ENCODE measurements at regions not wholly inside any gene's neighbourhood (a gene's known extent, or its start where the extent isn't known, plus 50 kb on each side); places are given as distances from the start of the nearest gene placed in this dataset.
"Not testable (repeated sequence)": the region's sequence is repeated elsewhere in the genome, so short reads cannot be mapped to it uniquely, and the experiment has no call there.

- DNase-seq (ENCODE audit: extremely low read depth in 1 of 2, low read depth in 1 of 2) = no peak
Observed at GRCh38 chr4:66489370-66489769, 819.1 kb upstream of the EPHA5 start.

DNA sequence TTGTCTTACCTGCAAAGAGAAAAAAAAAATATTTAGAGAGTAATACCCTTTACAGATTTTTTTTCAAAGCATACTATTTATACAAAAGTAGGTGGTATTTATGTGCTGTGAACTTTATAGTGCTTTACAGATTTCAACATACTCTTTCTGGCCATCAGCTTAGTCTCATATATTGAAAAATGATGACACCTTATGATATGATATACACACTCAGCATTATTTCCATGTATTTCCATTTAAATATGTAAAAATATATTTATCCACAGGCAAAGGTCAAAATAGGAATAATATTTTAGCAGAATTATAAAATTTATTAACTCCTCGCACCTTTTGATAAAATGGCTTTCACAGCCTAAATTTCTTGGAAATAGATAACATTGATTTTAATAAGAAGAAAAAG, 815.8 kb upstream of the EPHA5 start:
- no peak for DNase-seq (ENCODE audit: extremely low read depth in 1 of 2, low read depth in 1 of 2)

DNA sequence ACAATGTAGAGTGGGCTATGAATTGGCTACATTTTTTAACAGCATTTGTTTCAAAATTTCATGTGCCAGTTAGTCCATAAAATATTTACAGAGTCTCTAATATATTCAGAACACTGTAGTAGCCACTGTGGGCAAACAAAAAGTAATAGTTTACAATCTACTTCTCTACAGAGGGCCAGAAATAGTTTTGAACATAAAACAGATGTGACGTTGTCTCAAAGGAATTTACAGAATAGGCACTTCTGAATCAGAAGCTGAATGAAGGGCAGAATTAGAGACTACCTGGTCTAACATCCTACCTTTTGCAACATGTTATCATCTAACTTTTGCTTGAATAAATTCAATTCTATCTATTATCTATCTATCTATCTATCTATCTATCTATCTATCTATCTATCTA, 811.9 kb upstream of the EPHA5 start:
- DNase-seq (ENCODE audit: extremely low read depth in 1 of 2, low read depth in 1 of 2) = no peak

- DNase-seq (ENCODE audit: extremely low read depth in 1 of 2, low read depth in 1 of 2) = no peak
Observed at GRCh38 chr4:66475596-66475995, 805.3 kb upstream of the EPHA5 start.

GRCh38 chr4:66465111-66465510, 794.8 kb upstream of the EPHA5 start:
- no peak for DNase-seq (ENCODE audit: extremely low read depth in 1 of 2, low read depth in 1 of 2)

DNA sequence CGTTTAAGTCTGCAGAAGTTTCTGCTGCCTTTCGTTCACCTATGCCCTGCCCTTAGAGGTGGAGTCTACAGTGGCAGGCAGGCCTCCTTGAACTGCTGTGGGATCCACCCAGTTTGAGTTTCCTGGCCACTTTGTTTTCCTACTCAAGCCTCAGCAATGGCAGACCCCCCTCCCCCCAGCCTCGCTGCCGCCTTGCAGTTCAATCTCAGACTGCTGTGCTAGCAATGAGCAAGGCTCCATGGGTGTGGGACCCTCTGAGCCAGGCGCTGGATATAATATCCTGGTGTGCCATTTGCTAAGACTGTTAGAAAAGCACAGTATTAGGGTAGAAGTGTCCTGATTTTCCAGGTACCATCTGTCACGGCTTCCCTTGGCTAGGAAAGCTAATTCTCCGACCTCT, 792.6 kb upstream of the EPHA5 start:
- DNase-seq (ENCODE audit: extremely low read depth in 1 of 2, low read depth in 1 of 2) = not testable (repeated sequence)

DNA sequence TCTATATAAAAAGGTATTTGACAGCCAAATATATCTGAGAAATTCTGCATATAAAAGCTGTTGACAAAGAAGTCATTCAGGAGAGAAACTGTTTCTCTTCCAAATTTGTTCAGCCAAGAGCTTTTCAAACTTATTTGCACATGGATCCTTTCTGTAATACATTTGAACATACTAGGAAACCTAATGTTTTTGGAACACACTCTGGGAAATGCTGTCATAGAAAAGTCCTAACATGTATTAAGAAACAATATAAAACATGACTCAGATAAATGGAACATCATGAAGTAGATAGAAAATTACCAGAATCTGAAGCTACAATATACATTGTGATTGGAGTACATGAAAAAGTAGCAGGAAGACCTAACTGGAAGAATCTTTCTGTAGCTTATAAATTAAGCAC, 781.5 kb upstream of the EPHA5 start:
- no peak for DNase-seq (ENCODE audit: extremely low read depth in 1 of 2, low read depth in 1 of 2)

- DNase-seq (ENCODE audit: extremely low read depth in 1 of 2, low read depth in 1 of 2) = no peak
Observed at GRCh38 chr4:66443008-66443407, 772.7 kb upstream of the EPHA5 start.

DNA sequence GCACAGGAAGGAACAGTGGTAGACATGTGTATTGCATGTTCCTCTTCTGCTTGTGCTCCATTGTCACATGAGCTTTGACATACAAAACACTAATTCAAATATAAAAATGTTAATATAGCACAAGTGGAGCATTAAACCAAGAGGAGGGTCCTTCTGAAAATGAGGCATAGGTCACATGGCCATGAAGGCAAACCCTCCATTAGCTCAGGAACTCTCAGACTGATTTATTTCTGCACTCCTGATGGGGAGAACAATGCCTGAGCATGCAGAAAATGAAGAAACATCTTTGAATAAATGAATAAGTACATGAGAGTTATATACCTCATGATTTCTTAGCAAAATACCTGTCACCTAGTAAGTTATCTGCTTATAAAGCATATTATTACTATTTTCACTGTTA, 769.2 kb upstream of the EPHA5 start:
- no peak for DNase-seq (ENCODE audit: extremely low read depth in 1 of 2, low read depth in 1 of 2)

- DNase-seq (ENCODE audit: extremely low read depth in 1 of 2, low read depth in 1 of 2) = no peak
Observed at GRCh38 chr4:66433706-66434105, 763.4 kb upstream of the EPHA5 start.

DNA sequence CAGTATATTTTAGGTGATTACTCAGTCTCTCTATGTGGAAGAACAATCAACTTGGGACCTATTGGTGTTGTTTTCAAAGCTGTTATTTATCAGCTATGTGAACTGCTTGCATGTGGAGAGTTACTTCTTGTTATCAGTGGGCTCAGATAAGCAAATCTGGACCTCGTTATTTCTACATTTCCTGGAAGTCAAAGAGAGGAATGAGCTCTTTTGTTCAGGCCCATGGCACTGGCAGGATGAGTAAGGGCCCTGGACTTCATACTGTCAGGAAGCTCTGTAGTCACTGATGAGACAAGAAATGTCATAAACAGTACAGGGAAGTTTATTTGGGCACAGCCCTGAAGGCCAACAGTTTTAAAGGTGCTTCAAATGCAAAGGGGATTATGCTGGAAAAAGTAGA, 760.6 kb upstream of the EPHA5 start:
- no peak for DNase-seq (ENCODE audit: extremely low read depth in 1 of 2, low read depth in 1 of 2)

GRCh38 chr4:66429276-66429675, 759.0 kb upstream of the EPHA5 start:
- no peak for DNase-seq (ENCODE audit: extremely low read depth in 1 of 2, low read depth in 1 of 2)

DNA sequence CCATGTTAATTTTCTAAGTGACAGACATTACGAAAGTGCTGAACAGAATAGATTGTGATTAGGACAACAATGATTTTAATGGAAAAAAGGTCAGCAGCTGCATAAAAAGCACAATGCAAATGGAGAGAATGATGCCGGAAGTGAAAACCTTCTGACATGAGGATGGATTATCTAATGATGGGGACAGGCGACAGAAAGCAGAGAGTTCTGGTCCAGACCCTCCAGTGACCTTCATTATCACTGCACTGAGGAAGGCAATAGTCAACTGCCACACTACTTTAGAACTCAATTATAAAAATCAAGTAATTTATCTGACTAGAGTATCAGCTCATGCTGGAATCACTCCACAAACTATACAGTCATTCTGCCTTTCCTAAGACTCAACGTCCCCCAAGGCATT, 746.1 kb upstream of the EPHA5 start:
- no peak for DNase-seq (ENCODE audit: extremely low read depth in 1 of 2, low read depth in 1 of 2)

DNA sequence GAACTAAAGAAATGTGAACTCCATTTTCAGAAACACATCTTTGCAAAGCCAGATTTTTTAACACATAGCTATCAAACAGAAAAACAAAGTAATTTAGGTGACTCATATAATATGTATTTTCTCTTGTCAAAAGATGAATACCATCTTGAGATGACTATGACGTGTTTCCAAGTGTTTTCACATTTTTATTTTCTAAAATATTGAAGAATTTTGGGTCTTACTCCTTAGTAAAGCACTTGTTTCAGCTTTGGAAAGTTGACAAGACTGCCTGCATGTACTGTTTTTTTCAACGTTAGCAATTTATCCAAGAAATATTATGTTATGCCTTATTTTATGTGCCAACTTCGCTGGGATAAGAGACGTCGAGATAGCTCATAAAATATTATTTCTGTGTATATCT, 733.9 kb upstream of the EPHA5 start:
- DNase-seq (ENCODE audit: extremely low read depth in 1 of 2, low read depth in 1 of 2) = no peak

DNA sequence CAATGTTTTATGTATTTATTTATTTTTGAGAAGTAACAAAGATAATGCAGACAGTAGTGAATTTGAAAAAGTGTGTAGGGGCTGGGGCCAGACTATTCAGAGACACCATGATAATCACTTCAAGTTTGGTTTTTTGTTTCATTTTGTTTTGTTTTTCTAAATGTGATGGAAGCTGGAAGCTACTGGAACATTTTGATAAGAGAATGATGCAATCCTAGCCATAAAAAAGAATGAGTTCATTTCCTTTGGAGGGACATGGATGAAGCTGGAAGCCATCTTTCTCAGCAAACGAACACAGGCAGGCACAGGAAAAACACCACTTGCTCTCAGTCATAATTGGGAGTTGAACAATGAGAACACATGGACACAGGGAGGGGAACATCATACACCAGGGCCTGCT, 706.6 kb upstream of the EPHA5 start:
- no peak for DNase-seq (ENCODE audit: extremely low read depth in 1 of 2, low read depth in 1 of 2)

GRCh38 chr4:66376396-66376795, 706.1 kb upstream of the EPHA5 start:
- DNase-seq (ENCODE audit: extremely low read depth in 1 of 2, low read depth in 1 of 2) = no peak

DNA sequence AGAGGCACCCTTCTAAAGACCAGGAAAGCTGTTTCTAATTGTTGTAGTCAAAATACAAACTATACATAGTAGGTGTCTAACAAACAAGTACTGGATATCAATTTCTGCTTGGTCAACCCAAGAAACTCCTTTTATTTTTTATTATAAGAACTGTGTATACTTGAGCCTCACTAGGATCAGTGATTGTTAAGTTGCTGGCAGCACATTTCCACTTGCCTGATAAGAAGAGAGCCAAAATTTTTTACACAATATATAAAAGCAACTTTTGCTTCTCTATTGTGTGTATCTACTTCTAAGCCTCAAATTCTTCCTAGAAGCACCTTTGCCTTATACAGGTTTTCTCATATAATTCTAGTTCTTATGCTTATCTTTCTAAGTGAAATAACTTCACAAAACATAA, 703.0 kb upstream of the EPHA5 start:
- no peak for DNase-seq (ENCODE audit: extremely low read depth in 1 of 2, low read depth in 1 of 2)

GRCh38 chr4:66372706-66373105, 702.4 kb upstream of the EPHA5 start:
- DNase-seq (ENCODE audit: extremely low read depth in 1 of 2, low read depth in 1 of 2) = no peak

- no peak for DNase-seq (ENCODE audit: extremely low read depth in 1 of 2, low read depth in 1 of 2)
Observed at GRCh38 chr4:66367043-66367660, 696.9 kb upstream of the EPHA5 start.

DNA sequence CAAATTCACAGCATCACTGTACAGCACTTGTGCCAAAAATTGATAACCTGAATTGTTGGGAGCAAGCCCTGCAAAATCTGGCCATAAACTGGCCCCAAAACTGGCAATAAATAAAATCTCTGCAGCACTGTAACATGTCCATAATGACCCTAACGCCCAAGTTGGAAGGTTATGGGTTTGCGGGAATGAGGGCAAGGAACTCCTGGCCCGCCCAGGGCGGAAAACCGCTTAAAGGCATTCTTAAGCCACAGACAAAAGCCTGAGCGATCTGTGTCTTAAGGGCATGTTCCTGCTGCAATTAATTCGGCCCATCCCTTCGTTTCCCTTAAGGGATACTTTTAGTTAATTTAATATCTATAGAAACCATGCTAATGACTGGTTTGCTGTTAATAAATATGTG, 690.1 kb upstream of the EPHA5 start:
- not testable (repeated sequence) for DNase-seq (ENCODE audit: extremely low read depth in 1 of 2, low read depth in 1 of 2)

DNA sequence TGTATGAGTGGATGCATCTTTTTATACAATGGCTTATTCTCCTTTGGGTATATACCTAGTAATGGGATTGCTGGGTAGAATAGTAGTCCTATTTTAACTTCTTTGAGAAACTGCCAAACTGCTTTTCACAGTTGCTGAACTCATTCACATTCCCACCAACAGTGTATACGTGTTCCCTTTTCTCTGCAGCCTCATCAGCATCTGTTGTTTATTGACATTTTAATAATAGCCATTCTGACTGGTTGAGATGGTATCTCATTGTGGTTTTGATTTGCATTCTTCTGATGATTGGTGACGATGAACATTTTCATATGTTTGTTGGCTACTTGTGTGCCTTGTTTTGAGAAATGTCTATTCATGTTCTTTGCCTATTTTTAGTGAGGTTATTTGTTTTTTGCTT, 687.0 kb upstream of the EPHA5 start:
- DNase-seq (ENCODE audit: extremely low read depth in 1 of 2, low read depth in 1 of 2) = no peak

DNA sequence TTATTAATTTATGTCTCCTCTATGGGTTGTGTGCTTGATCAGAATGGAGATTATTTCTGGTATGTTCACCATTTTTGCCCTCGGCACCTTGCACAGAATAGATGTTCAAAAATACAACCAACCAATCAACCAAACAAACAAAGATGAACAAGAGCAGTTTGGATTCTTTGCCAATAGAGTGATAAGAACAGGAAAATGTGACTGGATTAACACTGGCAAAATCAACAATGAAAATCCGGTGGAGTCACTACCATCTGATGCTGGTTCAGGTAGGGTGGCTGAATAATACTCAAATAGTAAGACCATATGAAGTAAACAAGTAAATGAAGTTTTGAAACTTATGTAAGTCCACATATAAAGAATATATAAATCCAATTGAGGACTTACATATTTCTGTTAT, 685.0 kb upstream of the EPHA5 start:
- no peak for DNase-seq (ENCODE audit: extremely low read depth in 1 of 2, low read depth in 1 of 2)

DNA sequence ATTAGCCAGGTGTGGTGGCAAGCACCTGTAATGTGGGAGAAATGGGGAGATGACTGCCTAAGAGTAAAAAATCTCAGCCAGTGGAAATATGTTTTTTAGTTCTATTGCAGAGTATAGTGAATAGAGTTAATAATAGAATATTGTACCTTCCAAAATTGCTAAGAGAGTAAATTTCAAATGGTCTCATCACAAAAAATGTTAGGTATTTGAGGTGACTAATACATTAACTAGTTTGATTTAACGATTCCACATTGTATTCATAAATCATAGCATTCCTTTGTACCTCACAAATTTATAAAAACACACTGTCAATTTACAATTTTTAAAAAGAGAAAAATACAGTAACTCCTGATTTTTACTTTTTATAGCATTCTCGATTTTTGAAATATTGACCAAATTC, 681.5 kb upstream of the EPHA5 start:
- no peak for DNase-seq (ENCODE audit: extremely low read depth in 1 of 2, low read depth in 1 of 2)
